Prostate gland (tissue), 2 donors: ENCODE measurements at regions not wholly inside any gene's neighbourhood (a gene's known extent, or its start where the extent isn't known, plus 50 kb on each side); places are given as distances from the start of the nearest gene placed in this dataset.

ENCODE experiments used
- DNase-seq: peaks from one replicate; pipeline ENCODE4 v3.0.0-alpha.2; 2019; ENCODE audit warnings: low spot score
- H3K27ac ChIP-seq, 2 donors: fragments of 200-600 bp; sonication (generic); 2 replicates each; pipeline ENCODE4 v1.5.1; 2017 to 2019
- H3K27me3 ChIP-seq: fragments of 200-600 bp; sonication (generic); replicated peaks from 2 replicates; pipeline ENCODE4 v1.5.1; 2019; ENCODE audit not compliant: insufficient read depth
- H3K36me3 ChIP-seq, 2 donors: fragments of 200-600 bp; sonication (generic); 1 replicate in 1 of 2; 2 replicates in 1 of 2; pipeline versions ENCODE4 v1.5.1 to v1.8.1; 2017 to 2019
- H3K4me1 ChIP-seq: fragments of 200-600 bp; sonication (generic); replicated peaks from 2 replicates; pipeline ENCODE4 v1.5.1; 2019
- H3K4me3 ChIP-seq, 2 donors: fragments of 200-600 bp; sonication (generic); 2 replicates each; pipeline ENCODE4 v1.5.1; 2017 to 2019
- H3K9me3 ChIP-seq: fragments of 200-600 bp; sonication (generic); 2 replicates; pipeline ENCODE4 v1.5.1; 2017
- CTCF ChIP-seq, 4 experiments: fragments of 200-600 bp in 2 of 4; fragments of 450-650 bp in 2 of 4; sonication (generic) in 2 of 4; IDR thresholded peaks; 1 replicate in 3 of 4; 2 replicates in 1 of 4; pipeline ENCODE4 v1.5.1; 2016 to 2019; ENCODE audit warnings: antibody characterized with exemption in 4 of 4, mild to moderate bottlenecking in 2 of 4, moderate library complexity in 2 of 4
- POLR2A ChIP-seq: fragments of 450-650 bp; IDR thresholded peaks from one replicate; pipeline ENCODE4 v1.6.1; 2016; ENCODE audit warnings: antibody characterized with exemption, mild to moderate bottlenecking
- POLR2AphosphoS5 ChIP-seq: sonication (generic); formaldehyde crosslinking; IDR thresholded peaks from one replicate; pipeline ENCODE4 v1.6.1; 2017; ENCODE audit warnings: antibody characterized with exemption
- WGBS: methylation state at CpG from one replicate; pipeline ENCODE4 v1.1.5; 2018; 5-methylcytosine and 5-hydroxymethylcytosine counted together
- intact Hi-C: fragments of 100-400 bp; cut with DNase I; formaldehyde crosslinking; loops from one replicate; pipeline ENCODE4 v1.14.2; 2022

GRCh38 chr12:124713436-124714082, 146.1 kb upstream of the NCOR2 start:
- peak; percentile 70 for TF ChIP-seq POLR2AphosphoS5
- no peak for TF ChIP-seq POLR2A
- no peaks in the 10 kb centered on the region for H3K36me3 ChIP-seq
- intact Hi-C loops, result no loop called here
- no peak for DNase-seq
- 56% methylated on average over 17 of the region's 17 CpGs for WGBS
- peak overlapping the region in 1 of 2 donors; percentile 8 for H3K4me3 ChIP-seq
- peak overlapping the region; percentile 32 to 62 for H3K27ac ChIP-seq
- no peaks in the 10 kb centered on the region for H3K9me3 ChIP-seq
- no peaks in the 10 kb centered on the region for H3K4me1 ChIP-seq
- H3K27me3 ChIP-seq, result no peaks in the 10 kb centered on the region

- peak overlapping the region; percentile 32 to 62 for H3K27ac ChIP-seq
- no peak for DNase-seq
- intact Hi-C loops, result no loop called here
- H3K27me3 ChIP-seq, result no peaks in the 10 kb centered on the region
- H3K4me1 ChIP-seq, result no peaks in the 10 kb centered on the region
- WGBS, result 78% methylated on average over 14 of the region's 14 CpGs
- no peaks in the 10 kb centered on the region for H3K36me3 ChIP-seq
- H3K4me3 ChIP-seq, result no peak overlapping the region
- no peaks in the 10 kb centered on the region for H3K9me3 ChIP-seq
- TF ChIP-seq POLR2A (no peak), POLR2AphosphoS5 (no peak), CTCF (IDR thresholded peaks at IDR 0.05) (no peak)
Observed at GRCh38 chr12:124713041-124713435, 145.6 kb upstream of the NCOR2 start.

GRCh38 chr12:124711344-124711743, 143.9 kb upstream of the NCOR2 start:
- TF ChIP-seq POLR2A (no peak), POLR2AphosphoS5 (no peak), CTCF (IDR thresholded peaks at IDR 0.05) (no peak)
- no peaks in the 10 kb centered on the region for H3K36me3 ChIP-seq
- intact Hi-C loops, result no loop called here
- no peaks in the 10 kb centered on the region for H3K27me3 ChIP-seq
- H3K4me3 ChIP-seq, result no peak overlapping the region
- DNase-seq, result no peak
- H3K27ac ChIP-seq, result no peak overlapping the region
- H3K9me3 ChIP-seq, result no peaks in the 10 kb centered on the region
- 76% methylated on average over 11 of the region's 11 CpGs for WGBS
- no peaks in the 10 kb centered on the region for H3K4me1 ChIP-seq

GRCh38 chr12:124709722-124710687, 142.6 kb upstream of the NCOR2 start:
- Histone ChIP-seq H3K27ac (no peak overlapping the region), H3K4me3 (no peak overlapping the region), H3K36me3 (no peaks in the 10 kb centered on the region), H3K4me1 (no peaks in the 10 kb centered on the region), H3K9me3 (no peaks in the 10 kb centered on the region), H3K27me3 (no peaks in the 10 kb centered on the region)
- 80% methylated on average over 8 of the region's 8 CpGs for WGBS
- TF ChIP-seq CTCF (IDR thresholded peaks at IDR 0.05) (no peak), POLR2AphosphoS5 (peak; percentile 50)
- intact Hi-C loops, result no loop called here
- no peak for DNase-seq

GRCh38 chr12:124707316-124707715, 139.9 kb upstream of the NCOR2 start:
- no peak overlapping the region for H3K27ac ChIP-seq
- TF ChIP-seq CTCF (IDR thresholded peaks at IDR 0.05) (no peak), POLR2A (no peak), POLR2AphosphoS5 (no peak)
- no peaks in the 10 kb centered on the region for H3K36me3 ChIP-seq
- no peaks in the 10 kb centered on the region for H3K4me1 ChIP-seq
- WGBS, result 95% methylated on average over 8 of the region's 8 CpGs
- no peak for DNase-seq
- no peaks in the 10 kb centered on the region for H3K27me3 ChIP-seq
- H3K4me3 ChIP-seq, result no peak overlapping the region
- H3K9me3 ChIP-seq, result no peaks in the 10 kb centered on the region
- intact Hi-C loops, result no loop called here
